MM.1S (cell line): ENCODE measurements at regions not wholly inside any gene's neighbourhood (a gene's known extent, or its start where the extent isn't known, plus 50 kb on each side); places are given as distances from the start of the nearest gene placed in this dataset.
A peak's percentile ranks its signal among the peaks of the same experiment; 100 is the strongest.

ENCODE experiments used
- DNase-seq: peaks from one replicate; pipeline ENCODE4 v3.0.0-alpha.2; 2015
- H2AFZ ChIP-seq: fragments of 300-600 bp; sonication (generic); 2 replicates; pipeline ENCODE4 v1.6.0; 2016; ENCODE audit warnings: antibody characterized with exemption, low read length
- H3F3A ChIP-seq: fragments of 300-600 bp; sonication (generic); 2 replicates; pipeline ENCODE4 v1.6.1; 2016; ENCODE audit warnings: mild to moderate bottlenecking, antibody characterized with exemption, low read length, moderate library complexity, mixed read lengths; ENCODE audit not compliant: insufficient read depth
- H3K27ac ChIP-seq: fragments of 300-600 bp; sonication (generic); 2 replicates; pipeline ENCODE4 v1.5.1; 2016; ENCODE audit warnings: mild to moderate bottlenecking, low read length
- H3K27me3 ChIP-seq: fragments of 300-600 bp; sonication (generic); replicated peaks from 2 replicates; pipeline ENCODE4 v1.6.0; 2016; ENCODE audit warnings: low read length; ENCODE audit not compliant: insufficient read depth
- H3K36me3 ChIP-seq: fragments of 300-600 bp; sonication (generic); replicated peaks from 2 replicates; pipeline ENCODE4 v1.6.1; 2016; ENCODE audit warnings: mild to moderate bottlenecking, low read length, mixed read lengths; ENCODE audit not compliant: insufficient read depth
- H3K4me1 ChIP-seq: fragments of 300-600 bp; sonication (generic); 2 replicates; pipeline ENCODE4 v1.6.1; 2016; ENCODE audit warnings: low read length, mixed read lengths
- H3K4me2 ChIP-seq: fragments of 300-600 bp; sonication (generic); 2 replicates; pipeline ENCODE4 v1.6.0; 2016; ENCODE audit warnings: low read depth, low read length
- H3K4me3 ChIP-seq: fragments of 300-600 bp; sonication (generic); 2 replicates; pipeline ENCODE4 v1.5.1; 2016; ENCODE audit warnings: low read length, mixed read lengths
- H3K79me2 ChIP-seq: fragments of 300-600 bp; sonication (generic); 2 replicates; pipeline ENCODE4 v1.6.1; 2016; ENCODE audit warnings: mixed run types, low read length, mixed read lengths
- H3K9ac ChIP-seq: fragments of 300-600 bp; sonication (generic); 2 replicates; pipeline ENCODE4 v1.6.1; 2016; ENCODE audit warnings: low read length, mixed read lengths
- H3K9me2 ChIP-seq: fragments of 300-600 bp; sonication (generic); replicated peaks from 2 replicates; pipeline ENCODE4 v1.6.1; 2016; ENCODE audit warnings: mild to moderate bottlenecking, low read length, mixed read lengths; ENCODE audit not compliant: insufficient read depth
- H3K9me3 ChIP-seq: fragments of 300-600 bp; sonication (generic); replicated peaks from 2 replicates; pipeline ENCODE4 v1.6.1; 2016; ENCODE audit warnings: mild to moderate bottlenecking, low read length, mixed read lengths; ENCODE audit not compliant: insufficient read depth
- H4K20me1 ChIP-seq: fragments of 300-600 bp; sonication (generic); 2 replicates; pipeline ENCODE4 v1.6.1; 2016; ENCODE audit warnings: mild to moderate bottlenecking, low read length, moderate library complexity, mixed read lengths; ENCODE audit not compliant: insufficient read depth
- CTCF ChIP-seq: fragments of 300-600 bp; sonication (generic); IDR thresholded peaks from 2 replicates; pipeline ENCODE4 v1.5.1; 2016; ENCODE audit warnings: antibody characterized with exemption, low read length, mixed read lengths
- EZH2 ChIP-seq: fragments of 300-600 bp; sonication (generic); optimal IDR thresholded peaks from 2 replicates; pipeline ENCODE3; 2017; ENCODE audit warnings: low read depth, mild to moderate bottlenecking, antibody characterized with exemption, low read length, mixed read lengths
- EZH2phosphoT487 ChIP-seq: fragments of 300-600 bp; sonication (generic); IDR thresholded peaks from 2 replicates; pipeline ENCODE4 v1.6.1; 2018; ENCODE audit warnings: antibody characterized with exemption, low read length

GRCh38 chr4:128553686-128554515, 255.6 kb upstream of the JADE1 start:
- peak; percentile 54 for DNase-seq
- Histone ChIP-seq H3K9ac (peak overlapping the region; percentile 92), H3K4me2 (peak overlapping the region; percentile 84), H3K9me2 (no peaks in the 10 kb centered on the region), H3K79me2 (no peaks in the 10 kb centered on the region), H4K20me1 (no peaks in the 10 kb centered on the region), H3K36me3 (no peaks in the 10 kb centered on the region), H2AFZ (peak overlapping the region; percentile 88), H3K9me3 (no peaks in the 10 kb centered on the region), H3K4me1 (peaks cover 22% of the 10 kb centered on the region), H3K27me3 (no peaks in the 10 kb centered on the region), H3K27ac (peak overlapping the region; percentile 90), H3K4me3 (peak overlapping the region; percentile 75), H3F3A (peaks cover 19% of the 10 kb centered on the region)
- TF ChIP-seq CTCF, result no peak
- no peak for TF ChIP-seq EZH2phosphoT487

GRCh38 chr4:128552586-128552907, 257.0 kb upstream of the JADE1 start:
- Histone ChIP-seq H2AFZ (peak overlapping the region; percentile 88), H3K9ac (peak overlapping the region; percentile 92; the same call in 1 of the 2 replicates), H3K4me2 (peak overlapping the region; percentile 84), H3K36me3 (no peaks in the 10 kb centered on the region), H3K27me3 (no peaks in the 10 kb centered on the region), H3K4me1 (peaks cover 16% of the 10 kb centered on the region), H3K27ac (peak overlapping the region; percentile 90; the same call in 1 of the 2 replicates), H3K79me2 (no peaks in the 10 kb centered on the region), H3K9me2 (no peaks in the 10 kb centered on the region), H4K20me1 (no peaks in the 10 kb centered on the region), H3F3A (peaks cover 17% of the 10 kb centered on the region), H3K9me3 (no peaks in the 10 kb centered on the region), H3K4me3 (peak overlapping the region; percentile 75)
- TF ChIP-seq CTCF (no peak), EZH2phosphoT487 (no peak), EZH2 (no peak)
- DNase-seq, result no peak

DNA sequence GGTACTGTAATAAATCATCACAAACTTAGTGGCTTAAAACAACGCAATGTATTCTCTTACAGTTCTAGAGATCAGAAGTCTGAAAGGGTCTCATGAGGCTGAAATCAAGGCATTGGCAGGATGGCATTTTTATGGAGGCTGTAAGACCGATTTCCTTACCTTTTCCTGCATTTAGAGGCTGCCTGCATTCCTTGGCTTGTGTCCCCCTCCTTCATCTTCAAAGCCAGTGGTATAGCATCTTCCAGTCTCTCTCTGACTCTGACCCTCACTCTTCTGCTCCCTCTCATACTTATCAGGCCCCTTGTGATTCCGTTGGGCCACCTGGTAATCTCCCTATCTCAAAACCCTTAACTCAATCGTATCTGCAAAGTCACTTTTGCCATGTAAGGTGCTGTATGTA, 258.2 kb upstream of the JADE1 start:
- Histone ChIP-seq H3K4me1 (peaks cover 16% of the 10 kb centered on the region), H3K27ac (no peak overlapping the region), H3K4me2 (no peak overlapping the region), H3F3A (peaks cover 17% of the 10 kb centered on the region), H3K9me3 (no peaks in the 10 kb centered on the region), H4K20me1 (no peaks in the 10 kb centered on the region), H3K36me3 (no peaks in the 10 kb centered on the region), H3K4me3 (no peak overlapping the region), H3K9ac (no peak overlapping the region), H3K79me2 (no peaks in the 10 kb centered on the region), H2AFZ (no peak overlapping the region), H3K27me3 (no peaks in the 10 kb centered on the region), H3K9me2 (no peaks in the 10 kb centered on the region)
- DNase-seq, result no peak
- no peak for TF ChIP-seq EZH2phosphoT487
- no peak for TF ChIP-seq CTCF
- no peak for TF ChIP-seq EZH2
